HG03521 (cell line): ENCODE measurements at regions not wholly inside any gene's neighbourhood (a gene's known extent, or its start where the extent isn't known, plus 50 kb on each side); places are given as distances from the start of the nearest gene placed in this dataset.
A peak's percentile ranks its signal among the peaks of the same experiment; 100 is the strongest.
"Not testable (repeated sequence)": the region's sequence is repeated elsewhere in the genome, so short reads cannot be mapped to it uniquely, and the experiment has no call there.

Source experiments
- ATAC-seq: cut with Tn5 transposase; IDR thresholded peaks from one replicate; pipeline ENCODE4 v1.9.1; 2021; ENCODE audit warnings: mild to moderate bottlenecking, moderate library complexity; ENCODE audit not compliant: unreplicated experiment

DNA sequence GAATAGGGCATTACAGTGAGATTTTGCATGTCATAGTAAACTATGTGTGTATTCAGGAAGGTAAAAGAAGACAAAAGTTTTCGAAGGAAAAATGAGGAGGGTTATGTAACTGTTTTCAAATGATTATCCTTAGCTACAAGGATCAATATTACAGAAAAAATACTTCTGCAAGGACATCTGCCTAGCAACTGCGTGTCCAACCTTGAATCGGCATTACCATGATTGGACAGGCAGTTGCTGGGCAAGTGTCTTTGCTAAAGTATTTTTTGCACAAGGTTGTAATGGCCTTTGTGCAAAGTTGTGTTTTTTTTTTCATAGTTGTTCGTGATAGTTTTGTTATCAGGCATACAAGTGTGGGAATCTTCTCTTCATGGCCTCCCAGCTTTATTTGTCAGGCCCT lies 136.8 kb downstream of the FASLG start:
- no peak for ATAC-seq

DNA sequence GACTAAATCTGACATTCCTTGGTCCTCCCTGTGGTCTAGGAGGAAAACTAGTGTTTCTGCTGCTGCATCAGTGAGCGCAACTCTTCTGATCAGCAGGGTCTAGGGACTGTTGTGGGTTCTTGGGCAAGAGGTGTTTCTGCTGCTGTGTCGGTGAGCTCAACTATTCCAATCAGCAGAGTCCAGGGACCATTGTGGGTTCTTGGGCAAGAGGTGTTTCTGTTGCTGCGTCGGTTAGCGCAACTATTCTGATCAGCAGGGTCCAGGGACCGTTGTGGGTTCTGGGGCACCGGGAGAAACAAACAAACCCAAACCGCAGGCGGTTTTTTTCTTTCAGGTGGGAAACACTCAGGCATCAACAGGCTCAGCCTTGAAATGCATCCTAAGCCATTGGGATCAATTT lies 140.9 kb downstream of the FASLG start:
- ATAC-seq, result not testable (repeated sequence)

GRCh38 chr1:172801771-172802322 lies 142.9 kb downstream of the FASLG start:
- no peak for ATAC-seq

DNA sequence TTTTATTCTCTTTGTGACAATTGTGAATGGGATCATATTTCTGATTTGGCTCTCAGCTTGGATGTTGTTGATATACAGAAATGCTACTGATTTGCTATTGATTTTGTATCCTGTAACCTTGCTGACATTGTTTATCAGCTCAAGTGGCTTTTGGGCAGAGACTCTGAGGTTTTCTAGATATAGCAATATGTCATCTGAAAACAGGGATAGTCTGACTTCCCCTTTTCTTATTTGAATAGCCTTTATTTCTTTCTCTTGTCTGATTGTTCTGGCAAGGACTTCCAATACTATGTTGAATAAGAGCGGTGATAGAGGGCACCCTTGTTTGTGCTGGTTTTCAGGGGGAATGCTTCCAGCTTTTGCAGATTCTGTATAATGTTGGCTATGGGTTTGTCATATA lies 150.8 kb downstream of the FASLG start:
- ATAC-seq, result no peak

- no peak for ATAC-seq
Observed at GRCh38 chr1:172810480-172811175, 151.7 kb downstream of the FASLG start.

GRCh38 chr1:172811694-172812093 lies 152.8 kb downstream of the FASLG start:
- ATAC-seq, result no peak

- ATAC-seq, result no peak
Observed at GRCh38 chr1:172812118-172812517, 153.2 kb downstream of the FASLG start.

- ATAC-seq, result no peak
Observed at GRCh38 chr1:172813330-172813729, 154.4 kb downstream of the FASLG start.

- ATAC-seq, result no peak
Observed at GRCh38 chr1:172814428-172814827, 155.5 kb downstream of the FASLG start.

GRCh38 chr1:172815740-172816139 lies 156.8 kb downstream of the FASLG start:
- no peak for ATAC-seq

GRCh38 chr1:172818841-172819527 lies 160.1 kb downstream of the FASLG start:
- ATAC-seq, result peak; percentile 89

DNA sequence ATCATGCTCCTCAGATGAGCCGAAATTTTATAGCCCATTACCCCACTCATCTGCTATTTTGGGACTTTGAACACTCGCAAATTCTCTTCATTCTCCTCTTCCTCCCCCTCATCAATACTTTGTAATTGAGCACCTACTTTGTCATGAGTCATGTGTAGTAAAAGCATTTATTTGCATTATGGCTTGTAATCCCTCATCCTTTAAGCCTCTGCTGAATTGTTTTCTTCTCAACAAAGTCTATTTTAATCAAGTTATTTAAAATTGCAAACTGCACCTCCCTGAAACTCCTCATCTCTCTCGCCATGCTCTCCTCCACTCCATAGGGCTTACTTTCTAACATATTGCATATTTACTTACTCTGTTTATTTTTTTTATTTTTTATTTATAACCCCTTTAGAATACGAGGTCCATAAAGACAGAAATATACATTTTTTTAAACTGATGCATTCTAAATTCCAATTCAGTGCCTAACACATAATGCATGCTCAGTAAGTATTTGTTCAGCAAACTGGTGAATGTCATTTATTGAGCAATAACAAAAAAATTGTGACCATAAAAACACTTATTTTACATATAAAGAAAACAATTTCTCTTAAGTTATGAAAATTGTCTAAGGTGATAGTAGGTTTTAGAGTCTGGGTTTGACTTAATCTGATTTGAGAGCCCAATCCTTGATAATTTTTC lies 161.7 kb downstream of the FASLG start:
- no peak for ATAC-seq

DNA sequence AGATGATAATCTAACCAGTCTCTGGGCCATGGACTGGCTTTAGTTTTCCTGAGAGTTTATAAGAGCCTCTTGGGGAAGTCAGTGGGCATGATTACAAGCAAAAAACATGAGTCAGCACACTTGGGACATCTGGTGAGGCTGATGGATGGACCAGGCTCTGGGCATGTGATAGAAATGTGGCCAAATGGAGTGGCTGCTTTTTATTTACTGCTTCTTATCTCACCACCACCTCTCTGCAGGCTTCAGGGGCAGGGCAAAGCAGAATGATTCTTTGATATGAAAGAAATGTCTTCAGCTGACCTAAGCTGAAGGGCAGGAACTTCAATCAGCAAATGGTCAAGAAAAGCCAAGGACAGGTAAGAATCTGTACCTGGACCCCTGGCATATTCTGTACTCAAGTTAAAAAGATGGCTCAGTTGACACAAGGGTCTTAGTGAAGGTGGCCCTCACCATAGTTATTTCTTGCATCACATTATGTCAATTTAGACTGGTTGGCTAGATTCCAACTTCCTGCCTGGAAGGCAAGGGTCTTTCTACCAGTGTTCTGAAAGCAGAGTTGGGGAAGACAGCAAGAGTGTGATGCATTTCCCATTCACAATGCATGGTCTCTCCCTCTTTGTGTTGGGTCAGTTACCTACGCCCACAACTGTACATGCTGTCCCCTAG lies 162.8 kb downstream of the FASLG start:
- no peak for ATAC-seq

GRCh38 chr1:172822886-172823285 lies 164.0 kb downstream of the FASLG start:
- ATAC-seq, result no peak

DNA sequence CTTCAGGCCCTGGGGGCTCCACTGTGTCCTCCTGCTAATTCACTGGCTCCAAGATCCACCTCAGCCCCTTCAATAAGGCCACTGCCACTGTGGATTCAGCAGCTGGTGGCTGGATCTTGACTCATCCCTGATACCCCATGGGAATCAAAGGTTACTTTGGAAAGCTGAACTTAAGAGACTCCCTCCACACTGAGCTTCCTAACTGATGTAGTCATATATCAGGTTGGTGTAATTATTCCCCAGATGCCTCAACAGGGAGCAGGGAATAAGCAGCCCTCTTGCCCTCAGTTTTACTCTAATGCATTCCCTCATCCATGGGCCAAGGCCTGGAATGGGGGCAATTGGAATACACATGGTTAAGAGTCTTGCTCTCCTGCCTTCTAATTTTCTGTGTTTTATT lies 164.6 kb downstream of the FASLG start:
- ATAC-seq, result no peak

GRCh38 chr1:172824209-172824608 lies 165.3 kb downstream of the FASLG start:
- ATAC-seq, result no peak

GRCh38 chr1:172826096-172826741 lies 167.3 kb downstream of the FASLG start:
- no peak for ATAC-seq

DNA sequence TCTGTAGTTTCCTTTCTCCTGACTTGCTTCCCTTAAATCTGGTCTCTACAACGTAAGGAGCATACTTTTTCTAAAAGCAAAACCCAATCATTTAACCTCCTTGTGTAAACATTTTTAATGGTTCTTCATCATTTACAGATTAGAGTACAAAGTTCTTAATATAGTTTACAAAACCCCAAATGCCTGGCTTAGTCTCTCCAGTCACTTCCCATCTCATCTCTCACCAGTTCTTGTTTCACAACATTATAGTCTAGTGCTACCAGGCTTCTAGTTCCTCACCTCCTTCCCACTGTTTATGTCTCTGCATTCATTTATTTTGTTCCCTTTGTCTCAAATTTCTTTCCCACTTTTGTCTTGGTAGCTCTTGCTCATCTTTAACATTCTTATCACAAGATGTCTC lies 168.4 kb downstream of the FASLG start:
- no peak for ATAC-seq

DNA sequence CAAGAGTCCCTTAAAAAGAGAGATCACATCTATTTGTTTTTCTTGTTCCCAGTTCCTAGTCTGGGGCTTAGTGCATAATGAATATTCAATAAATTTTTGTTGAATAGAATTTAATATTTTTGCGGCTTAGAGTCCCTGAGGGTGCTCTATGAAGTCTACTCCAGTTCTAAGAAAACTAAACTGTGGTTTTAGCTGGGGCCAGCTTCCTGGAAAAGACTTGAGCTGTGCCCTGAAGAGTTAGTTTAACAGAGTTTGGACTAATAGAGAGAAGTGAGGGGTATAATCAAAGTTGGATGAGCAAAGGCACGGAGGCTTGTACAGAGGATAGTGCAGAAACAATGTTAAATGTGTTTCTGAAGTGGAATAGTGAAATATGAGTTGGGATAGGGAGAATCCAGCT lies 168.9 kb downstream of the FASLG start:
- ATAC-seq, result no peak

- ATAC-seq, result no peak
Observed at GRCh38 chr1:172832006-172832725, 173.3 kb downstream of the FASLG start.
